ENCODE measurements at regions not wholly inside any gene's neighbourhood (a gene's known extent, or its start where the extent isn't known, plus 50 kb on each side); places are given as distances from the start of the nearest gene placed in this dataset.
"Not testable (repeated sequence)": the region's sequence is repeated elsewhere in the genome, so short reads cannot be mapped to it uniquely, and the experiment has no call there.

DNA sequence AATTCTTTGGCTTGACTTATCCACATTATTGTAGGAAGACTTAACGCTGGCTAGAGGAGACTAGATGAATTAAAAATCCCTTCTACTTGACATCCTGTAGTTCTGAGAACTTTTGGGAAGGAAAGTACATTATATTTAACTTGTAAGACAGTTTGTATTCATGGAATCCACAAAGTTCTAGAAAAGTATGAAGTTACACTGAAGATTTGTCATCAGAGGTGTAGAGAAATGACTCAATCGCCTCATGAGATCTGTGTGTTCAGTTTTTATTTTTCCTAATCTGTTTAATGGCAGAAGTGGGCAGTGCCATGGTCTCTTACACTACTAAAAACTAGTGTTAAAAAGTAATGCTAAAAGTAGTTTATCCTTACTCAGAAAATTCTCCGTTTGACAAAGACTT, 89.1 kb upstream of the SMIM30 start:
- no peak for DNase-seq

DNA sequence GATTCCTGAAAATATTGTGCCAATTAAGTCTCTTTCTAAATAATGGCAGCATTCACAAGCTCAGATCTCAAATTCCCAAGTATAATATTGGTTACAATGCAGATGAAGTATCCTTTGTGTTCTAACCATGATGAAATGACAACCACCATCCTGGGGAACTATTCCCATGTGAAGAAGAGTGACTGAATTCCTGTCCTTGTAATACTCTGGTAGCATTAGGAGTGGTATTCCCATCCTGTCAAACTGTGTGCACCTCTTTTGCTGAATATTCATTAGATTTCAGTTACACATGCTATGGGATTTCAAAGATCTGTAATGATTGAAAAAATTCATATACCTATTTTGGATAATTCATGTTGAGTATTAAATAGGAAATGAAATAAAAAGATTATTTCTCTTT, 86.1 kb upstream of the SMIM30 start:
- DNase-seq = no peak

DNA sequence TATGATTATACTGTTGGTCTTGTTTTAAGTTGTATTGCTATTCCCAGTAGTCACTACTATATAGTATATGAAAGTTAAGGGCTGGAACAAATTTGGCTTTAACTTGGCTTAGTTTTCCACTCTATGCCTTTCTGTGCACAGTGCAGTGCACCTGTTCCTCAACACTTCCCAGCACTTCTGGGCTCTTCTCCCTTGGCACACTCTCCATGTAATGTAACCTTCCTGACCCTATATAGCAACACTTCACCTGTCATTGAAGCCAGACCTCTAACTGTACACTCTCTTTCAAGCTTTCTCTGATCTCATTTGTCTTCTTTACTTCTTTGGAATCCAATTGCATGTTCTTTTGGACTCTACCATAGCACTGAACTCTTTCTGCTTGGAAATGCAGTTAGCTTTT, 83.9 kb upstream of the SMIM30 start:
- DNase-seq = no peak

DNA sequence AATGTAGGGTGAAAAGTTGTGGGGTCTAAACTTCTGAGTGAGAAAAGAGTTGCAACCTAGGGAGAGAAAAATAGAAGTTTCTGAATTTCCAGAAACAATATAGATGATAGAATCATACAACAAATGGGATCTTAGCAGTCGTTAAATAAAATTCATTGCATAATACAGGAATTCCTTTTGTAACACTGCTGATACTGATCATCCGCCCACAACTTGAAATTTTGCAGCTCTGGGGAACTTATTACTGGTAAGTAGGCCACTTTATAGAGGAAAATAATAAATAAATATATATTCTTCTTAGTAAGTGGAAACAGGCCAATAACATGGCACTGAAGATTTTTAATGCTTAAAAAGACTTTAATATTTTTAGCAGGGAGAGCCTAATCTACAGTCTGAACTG, 81.9 kb upstream of the SMIM30 start:
- DNase-seq = no peak

DNA sequence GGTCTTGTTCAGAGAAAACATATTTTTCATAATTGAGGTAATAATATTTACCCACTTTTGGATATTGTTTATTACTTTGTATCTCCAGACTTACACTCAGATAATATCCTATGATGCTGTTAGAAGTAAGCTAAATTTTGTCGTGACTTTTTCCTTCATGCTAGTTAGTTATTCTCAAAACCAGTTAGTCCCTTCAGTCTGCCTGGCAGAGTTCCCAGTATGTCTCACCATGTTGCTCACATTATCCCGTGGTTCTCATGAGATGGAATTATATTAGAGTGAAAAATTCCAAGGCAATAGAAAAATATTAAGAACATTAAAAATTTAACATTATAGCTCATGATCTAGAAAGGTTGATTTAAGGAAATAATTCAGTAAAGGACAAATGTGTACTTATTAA, 81.5 kb upstream of the SMIM30 start:
- DNase-seq = no peak

- DNase-seq = no peak
Observed at GRCh38 chr7:113199136-113199535, 80.8 kb upstream of the SMIM30 start.

DNA sequence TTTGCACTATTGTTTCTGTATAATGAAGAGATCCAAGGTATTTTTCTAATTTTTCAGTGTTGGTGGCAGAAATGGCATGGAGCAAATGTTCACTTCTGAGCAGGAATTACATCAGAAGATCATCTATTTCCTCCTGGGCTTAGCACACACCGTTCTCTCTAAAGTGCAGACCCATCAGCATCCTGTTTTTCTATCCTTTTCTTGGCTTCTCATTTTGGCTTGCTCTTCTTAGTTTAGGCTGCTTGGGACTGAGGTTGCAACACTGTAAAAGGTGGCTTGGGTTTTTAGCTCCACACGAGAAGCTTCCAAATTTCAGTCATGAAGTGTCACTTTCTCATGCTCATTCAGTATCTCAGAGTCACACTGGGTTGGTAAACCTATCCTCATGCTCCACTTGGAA, 79.9 kb upstream of the SMIM30 start:
- DNase-seq = no peak

DNA sequence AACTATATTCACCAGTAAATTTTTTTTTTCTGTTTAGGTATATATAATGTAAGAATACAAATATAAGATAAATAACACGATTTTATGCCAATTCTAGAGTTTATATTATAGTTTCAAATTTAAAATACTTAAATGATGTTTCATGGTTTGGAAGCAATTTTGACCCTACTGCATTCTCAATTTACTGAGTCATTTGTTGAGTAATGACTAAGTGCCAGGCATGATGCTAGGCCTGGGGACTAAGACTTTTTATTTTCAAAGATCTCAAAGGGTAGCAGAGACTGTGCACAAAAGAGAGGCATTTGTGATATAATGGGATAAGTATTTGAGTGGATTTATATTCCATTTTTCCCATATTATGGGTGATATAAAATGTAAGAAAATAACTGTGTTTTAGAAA, 78.9 kb upstream of the SMIM30 start:
- DNase-seq = no peak

- DNase-seq = no peak
Observed at GRCh38 chr7:113188396-113188795, 70.0 kb upstream of the SMIM30 start.

DNA sequence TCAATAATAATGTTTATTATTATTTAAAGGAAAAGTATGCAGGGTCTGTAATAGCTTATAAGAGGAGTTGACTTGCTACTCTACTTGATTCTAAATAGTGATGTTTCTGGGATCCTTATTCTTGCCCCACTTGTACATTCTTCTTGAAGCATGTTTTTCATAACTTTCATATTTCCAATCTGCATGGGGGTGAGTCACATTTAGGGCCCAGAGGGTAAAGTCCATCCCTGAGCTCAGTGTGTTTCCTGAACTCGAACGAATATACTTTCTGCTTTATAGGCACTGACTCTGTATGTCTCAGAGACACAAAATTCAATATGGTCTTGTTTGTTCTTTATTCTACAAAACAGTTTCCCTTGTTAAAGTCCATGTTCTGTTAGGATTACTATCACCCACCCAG, 61.0 kb upstream of the SMIM30 start:
- DNase-seq = no peak

- DNase-seq = no peak
Observed at GRCh38 chr7:113176836-113177235, 58.5 kb upstream of the SMIM30 start.

DNA sequence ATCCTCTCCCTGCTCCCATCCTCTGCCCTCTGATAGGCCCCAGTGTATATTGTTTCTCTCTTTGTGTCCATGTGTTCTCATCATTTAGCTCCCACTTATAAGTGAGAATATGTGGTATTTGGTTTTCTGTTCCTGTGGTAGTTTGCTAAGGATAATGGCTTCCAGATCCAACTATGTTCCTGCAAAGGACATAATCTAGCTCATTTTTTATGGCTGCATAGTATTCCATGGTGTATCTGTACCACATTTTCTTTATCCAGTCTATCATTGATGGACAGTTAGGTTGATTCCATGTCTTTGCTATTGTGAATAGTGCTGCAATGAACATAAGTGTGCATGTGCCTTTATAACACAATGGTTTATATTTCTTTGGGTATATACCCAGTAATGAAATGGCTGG, 57.8 kb upstream of the SMIM30 start:
- DNase-seq = not testable (repeated sequence)

DNA sequence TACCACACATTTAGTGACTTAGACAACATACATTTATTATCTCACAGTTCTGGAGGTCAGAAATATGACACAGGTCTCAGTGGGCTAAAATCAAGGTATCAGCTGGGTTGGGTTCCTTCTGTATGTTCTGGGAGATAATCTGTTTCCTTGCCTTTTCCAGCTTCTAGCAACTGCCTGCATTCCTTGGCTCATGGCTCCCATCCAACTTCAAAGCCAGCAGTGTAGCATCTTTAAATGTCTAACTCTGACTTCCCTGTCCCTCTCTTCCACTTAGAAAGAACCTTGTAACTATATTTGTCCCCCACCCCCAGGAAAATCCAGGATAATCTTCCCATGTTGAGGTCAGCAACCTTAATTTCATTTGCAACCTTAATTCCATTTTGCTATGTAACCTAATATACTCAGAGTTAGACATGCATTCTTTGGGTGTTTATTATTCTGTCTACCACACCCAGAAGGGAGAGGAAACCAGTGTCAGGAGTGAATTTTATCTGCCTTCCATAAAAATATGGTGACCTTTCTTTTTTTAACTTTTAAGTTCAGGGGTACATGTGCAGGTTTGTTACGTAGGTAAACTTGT, 57.3 kb upstream of the SMIM30 start:
- peak; percentile 72 for DNase-seq

DNA sequence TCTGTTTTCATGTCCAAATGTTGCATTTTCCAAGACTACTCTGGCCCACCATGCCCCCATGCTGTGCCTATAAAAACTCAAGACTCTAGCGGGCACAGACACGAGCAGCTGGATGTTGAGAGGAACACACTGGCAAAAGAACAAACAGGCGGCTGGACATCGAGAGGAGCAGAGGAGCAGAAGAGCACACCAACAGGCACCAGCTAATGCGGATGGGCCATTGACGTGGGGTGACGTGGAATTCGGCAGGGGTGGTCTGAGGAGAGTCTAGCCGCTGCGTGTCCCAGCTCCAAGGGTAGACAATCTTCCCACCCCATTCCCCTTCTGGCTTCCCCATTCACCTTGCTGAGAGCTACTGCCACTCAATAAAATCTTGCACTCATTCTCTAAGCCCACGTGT, 54.4 kb upstream of the SMIM30 start:
- DNase-seq = no peak

DNA sequence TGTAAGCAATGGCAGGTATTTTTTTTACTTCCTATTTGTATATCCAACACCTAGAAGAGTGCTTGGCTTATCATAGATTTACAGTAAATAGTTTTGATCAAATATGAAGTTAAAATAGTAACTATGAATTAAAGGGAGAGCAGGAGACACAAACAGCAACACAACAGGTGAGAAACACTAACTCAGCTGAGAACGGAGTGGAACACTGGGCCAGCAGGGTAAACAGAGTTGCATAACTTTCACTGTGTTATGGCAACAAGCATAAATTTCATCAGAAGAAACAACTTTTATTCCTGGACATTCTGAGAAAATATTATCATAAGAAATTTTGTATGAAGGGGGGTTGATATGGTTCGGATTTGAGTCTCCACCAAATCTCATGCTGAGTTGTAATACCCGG, 52.2 kb upstream of the SMIM30 start:
- no peak for DNase-seq
